ENCODE measurements at regions not wholly inside any gene's neighbourhood (a gene's known extent, or its start where the extent isn't known, plus 50 kb on each side); places are given as distances from the start of the nearest gene placed in this dataset.

- no peak for TF ChIP-seq POLR2A (IDR thresholded peaks at IDR 0.05; ENCODE audit: low read length)
- no peak for TF ChIP-seq GATA1 (IDR thresholded peaks at IDR 0.05; ENCODE audit: low read depth, low read length)
These were observed 230.6 kb upstream of the TRPC5 start for GRCh38 chrX:112313201-112313600.

Measured in erythroblast (primary cell).